GM23338 (cell line): ENCODE measurements at regions not wholly inside any gene's neighbourhood (a gene's known extent, or its start where the extent isn't known, plus 50 kb on each side); places are given as distances from the start of the nearest gene placed in this dataset.

Experiments
- CTCF ChIP-seq, 2 experiments: fragments of 200-600 bp in 1 of 2; sonication (generic) in 1 of 2; conservative IDR thresholded peaks; 2 replicates each; pipeline versions ENCODE4 v1.5.1 to v1.6.1; 2016 to 2017; ENCODE audit warnings: antibody characterized with exemption in 2 of 2, low read depth in 2 of 2, mild to moderate bottlenecking in 2 of 2, moderate library complexity in 1 of 2
- EZH2 ChIP-seq: fragments of 200-600 bp; sonication (generic); IDR thresholded peaks from one replicate; pipeline ENCODE4 v1.8.0; 2017; ENCODE audit warnings: antibody characterized with exemption, mild to moderate bottlenecking, low read depth; ENCODE audit not compliant: unreplicated experiment
- EZH2phosphoT487 ChIP-seq: fragments of 200-600 bp; sonication (generic); IDR thresholded peaks from one replicate; pipeline ENCODE4 v1.8.1; 2018; ENCODE audit warnings: antibody characterized with exemption; ENCODE audit not compliant: unreplicated experiment
- POLR2AphosphoS5 ChIP-seq: IDR thresholded peaks from 2 replicates; pipeline ENCODE4 v1.6.1; 2016; ENCODE audit warnings: antibody characterized with exemption, low read depth
- STAT1 ChIP-seq: IDR thresholded peaks from one replicate; pipeline ENCODE4 v1.6.1; 2016; ENCODE audit warnings: antibody characterized with exemption; ENCODE audit not compliant: unreplicated experiment
- TF ChIP-seq, protein P1 (sequence below): IDR thresholded peaks from one replicate; pipeline ENCODE4 v1.6.1; 2018; ENCODE audit warnings: antibody characterized with exemption; ENCODE audit not compliant: unreplicated experiment

DNA sequence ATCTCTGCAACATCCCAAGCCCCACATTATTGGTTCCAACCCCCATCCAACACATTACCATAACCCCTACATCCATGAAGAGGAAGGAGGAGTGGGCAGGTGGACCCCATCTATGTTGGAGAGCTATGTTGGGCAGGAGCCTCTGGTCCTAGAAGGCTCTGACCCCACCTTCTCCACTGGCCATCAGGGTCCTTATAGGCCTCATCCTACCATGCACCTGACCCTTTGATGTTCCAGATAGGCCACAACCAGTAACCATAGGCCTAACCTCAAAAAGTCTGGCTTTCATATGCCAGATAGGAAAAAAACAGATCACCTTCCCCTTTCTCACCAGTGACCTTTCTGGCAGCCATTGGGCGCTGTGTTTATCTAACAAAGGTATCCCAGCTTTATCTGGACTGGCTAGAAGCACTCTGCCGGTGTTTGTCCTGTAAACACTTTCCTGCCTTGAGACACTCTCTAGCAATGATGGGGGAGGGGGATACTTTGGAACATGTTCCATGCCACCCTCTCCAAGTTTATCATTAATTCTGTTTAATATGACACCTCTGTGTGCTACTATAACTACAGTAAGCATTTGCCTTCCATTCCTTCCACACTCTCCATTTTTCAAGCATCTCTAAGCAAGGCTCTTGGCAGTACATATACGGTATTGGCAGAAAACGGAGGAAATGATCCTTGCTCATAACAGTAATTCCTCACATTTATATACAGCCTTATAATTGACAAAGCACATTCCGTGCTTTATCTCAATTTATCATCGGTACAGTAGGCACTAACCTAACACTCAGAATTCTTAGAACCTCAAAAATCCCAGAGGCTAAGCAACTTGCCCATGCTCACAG lies 377.1 kb downstream of the VPS13C start:
- TF ChIP-seq CTCF (conservative IDR thresholded peaks at IDR 0.05; ENCODE audit: low read depth in 2 of 2) = no peak
- no peak for TF ChIP-seq EZH2
- no peak for TF ChIP-seq POLR2AphosphoS5
- TF ChIP-seq STAT1 = no peak
- no peak for TF ChIP-seq EZH2phosphoT487
- TF ChIP-seq, protein P1, sequence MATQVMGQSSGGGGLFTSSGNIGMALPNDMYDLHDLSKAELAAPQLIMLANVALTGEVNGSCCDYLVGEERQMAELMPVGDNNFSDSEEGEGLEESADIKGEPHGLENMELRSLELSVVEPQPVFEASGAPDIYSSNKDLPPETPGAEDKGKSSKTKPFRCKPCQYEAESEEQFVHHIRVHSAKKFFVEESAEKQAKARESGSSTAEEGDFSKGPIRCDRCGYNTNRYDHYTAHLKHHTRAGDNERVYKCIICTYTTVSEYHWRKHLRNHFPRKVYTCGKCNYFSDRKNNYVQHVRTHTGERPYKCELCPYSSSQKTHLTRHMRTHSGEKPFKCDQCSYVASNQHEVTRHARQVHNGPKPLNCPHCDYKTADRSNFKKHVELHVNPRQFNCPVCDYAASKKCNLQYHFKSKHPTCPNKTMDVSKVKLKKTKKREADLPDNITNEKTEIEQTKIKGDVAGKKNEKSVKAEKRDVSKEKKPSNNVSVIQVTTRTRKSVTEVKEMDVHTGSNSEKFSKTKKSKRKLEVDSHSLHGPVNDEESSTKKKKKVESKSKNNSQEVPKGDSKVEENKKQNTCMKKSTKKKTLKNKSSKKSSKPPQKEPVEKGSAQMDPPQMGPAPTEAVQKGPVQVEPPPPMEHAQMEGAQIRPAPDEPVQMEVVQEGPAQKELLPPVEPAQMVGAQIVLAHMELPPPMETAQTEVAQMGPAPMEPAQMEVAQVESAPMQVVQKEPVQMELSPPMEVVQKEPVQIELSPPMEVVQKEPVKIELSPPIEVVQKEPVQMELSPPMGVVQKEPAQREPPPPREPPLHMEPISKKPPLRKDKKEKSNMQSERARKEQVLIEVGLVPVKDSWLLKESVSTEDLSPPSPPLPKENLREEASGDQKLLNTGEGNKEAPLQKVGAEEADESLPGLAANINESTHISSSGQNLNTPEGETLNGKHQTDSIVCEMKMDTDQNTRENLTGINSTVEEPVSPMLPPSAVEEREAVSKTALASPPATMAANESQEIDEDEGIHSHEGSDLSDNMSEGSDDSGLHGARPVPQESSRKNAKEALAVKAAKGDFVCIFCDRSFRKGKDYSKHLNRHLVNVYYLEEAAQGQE = no peak
